ENCODE measurements at regions not wholly inside any gene's neighbourhood (a gene's known extent, or its start where the extent isn't known, plus 50 kb on each side); places are given as distances from the start of the nearest gene placed in this dataset.
"Not testable (repeated sequence)": the region's sequence is repeated elsewhere in the genome, so short reads cannot be mapped to it uniquely, and the experiment has no call there.

DNA sequence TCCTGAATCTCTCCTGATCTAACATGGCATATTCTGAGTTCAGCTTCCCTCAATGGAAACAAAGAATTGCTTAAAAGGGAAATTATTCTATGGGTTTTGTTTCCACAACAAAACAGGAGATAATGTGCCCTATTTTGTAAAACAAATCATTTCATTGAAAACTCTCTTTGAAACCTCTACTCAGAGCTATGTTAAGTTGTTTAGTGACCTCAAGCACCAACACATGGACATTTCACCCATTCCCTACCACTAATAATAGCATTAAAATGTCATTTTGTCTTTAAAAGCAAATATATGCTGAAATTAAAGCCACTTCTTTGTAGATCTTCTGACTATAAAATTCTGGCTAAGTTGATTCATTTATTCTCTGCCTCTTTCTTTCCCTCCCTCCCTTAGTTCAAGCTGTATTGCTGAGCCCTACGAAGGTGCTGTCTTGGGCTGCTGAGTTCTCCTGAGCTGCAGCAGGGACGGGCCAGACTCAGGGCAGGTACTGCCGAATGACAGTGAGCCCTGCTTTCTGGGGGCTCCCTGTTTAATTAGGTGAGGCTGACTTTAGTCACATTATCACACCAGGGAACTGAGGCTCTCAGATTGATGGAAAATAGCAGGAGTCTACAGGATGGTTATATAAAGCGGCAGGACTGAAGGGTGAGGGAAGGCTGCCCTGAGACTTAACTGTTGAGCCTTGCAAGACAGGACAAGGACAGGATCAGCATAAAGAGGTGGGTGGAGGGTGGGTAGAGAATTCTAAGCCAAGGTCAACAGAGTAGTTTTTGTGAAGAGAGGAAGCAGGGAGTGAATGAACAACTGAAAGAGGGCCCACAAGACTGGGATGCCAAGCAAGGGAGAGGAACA lies 1685.1 kb downstream of the SPATA31A7 start:
- not testable (repeated sequence) for TF ChIP-seq POLR2A (IDR thresholded peaks at IDR 0.05; ENCODE audit: low read depth, low read length); TAF1 (IDR thresholded peaks at IDR 0.05; ENCODE audit: borderline replicate concordance, low read depth, low read length)
